Endothelial cell of umbilical vein (primary cell): ENCODE measurements at regions not wholly inside any gene's neighbourhood (a gene's known extent, or its start where the extent isn't known, plus 50 kb on each side); places are given as distances from the start of the nearest gene placed in this dataset.

Experiments used
- BruUV-seq: library from RNA; stranded (reverse); fragments of 400-500 nt; replicated peaks from 2 replicates; lab custom pipeline; 2021; lab: Mats Ljungman, UMichigan
- CTCF ChIA-PET: fragments of 300-600, 350-600 bp; sonication (Branson Sonifier 250); formaldehyde crosslinking; loops from one replicate; lab custom pipeline; 2021; ENCODE audit warnings: antibody characterized with exemption, inconsistent platforms; lab: Charles Lee
- POLR2A ChIA-PET: fragments of 300-600, 350-600 bp; sonication (Branson Sonifier 250); formaldehyde crosslinking; loops from one replicate; lab custom pipeline; 2021; ENCODE audit warnings: antibody characterized with exemption, inconsistent platforms; lab: Charles Lee
- DNase-seq: peaks from one replicate; pipeline ENCODE4 v3.0.0-alpha.2; 2011; ENCODE audit warnings: low read depth, low spot score
- FAIRE-seq: peaks from 2 replicates; lab custom pipeline; 2011; peaks lifted over from hg19 to GRCh38; lab: Jason Lieb, UNC
- H2AFZ ChIP-seq: 2 replicates; pipeline ENCODE4 v1.6.0; 2012; ENCODE audit warnings: low read depth, low read length, control low read depth, inconsistent platforms
- H3K27ac ChIP-seq: 2 replicates; pipeline ENCODE4 v1.5.1; 2011; ENCODE audit warnings: low read depth, mild to moderate bottlenecking, control low read depth, low read length, moderate library complexity; ENCODE audit not compliant: insufficient read depth
- H3K27me3 ChIP-seq, 2 experiments: 2 replicates each; pipeline versions ENCODE4 v1.6.0 to v1.6.1; 2011; ENCODE audit warnings: low read length in 2 of 2, mixed read lengths in 1 of 2; ENCODE audit not compliant: control insufficient read depth in 2 of 2, insufficient read depth in 2 of 2
- H3K36me3 ChIP-seq, 2 experiments: 2 replicates in 1 of 2; 3 replicates in 1 of 2; pipeline ENCODE4 v1.5.1; 2011; ENCODE audit warnings: low read length in 2 of 2, mild to moderate bottlenecking in 1 of 2, moderate library complexity in 1 of 2; ENCODE audit not compliant: control insufficient read depth in 2 of 2, insufficient read depth in 2 of 2; ENCODE audit errors: extremely low read depth in 1 of 2
- H3K4me1 ChIP-seq: 3 replicates; pipeline ENCODE4 v1.5.1; 2011; ENCODE audit warnings: mild to moderate bottlenecking, low read length; ENCODE audit not compliant: control insufficient read depth, insufficient read depth; ENCODE audit errors: extremely low read depth
- H3K4me2 ChIP-seq: 2 replicates; pipeline ENCODE4 v1.6.1; 2011; ENCODE audit warnings: low read length, control low read depth, mixed read lengths; ENCODE audit not compliant: insufficient read depth
- H3K4me3 ChIP-seq, 3 experiments: fragments of 200-600 bp in 1 of 3; sonication (generic), shearing (Covaris generic) in 1 of 3; replicated peaks in 1 of 3; 2 replicates each; pipeline ENCODE4 v1.5.1; 2011 to 2016; ENCODE audit warnings: control low read depth in 3 of 3, low read length in 3 of 3, mild to moderate bottlenecking in 2 of 3, inconsistent platforms in 1 of 3, low read depth in 1 of 3, moderate library complexity in 1 of 3; ENCODE audit not compliant: insufficient read depth in 1 of 3
- H3K79me2 ChIP-seq: 2 replicates; pipeline ENCODE4 v1.6.0; 2012; ENCODE audit warnings: low read length, inconsistent platforms; ENCODE audit not compliant: control insufficient read depth, insufficient read depth
- H3K9ac ChIP-seq: replicated peaks from 2 replicates; pipeline ENCODE3; 2011; ENCODE audit warnings: low read length, control low read depth; ENCODE audit not compliant: insufficient read depth; ENCODE audit errors: extremely low read depth
- H3K9me1 ChIP-seq: replicated peaks from 3 replicates; pipeline ENCODE4 v1.6.0; 2011; ENCODE audit warnings: mild to moderate bottlenecking, low read length; ENCODE audit not compliant: control insufficient read depth, insufficient read depth; ENCODE audit errors: extremely low read depth
- H3K9me3 ChIP-seq: replicated peaks from 2 replicates; pipeline ENCODE4 v1.5.1; 2012; ENCODE audit warnings: low read length, inconsistent platforms; ENCODE audit not compliant: control insufficient read depth, insufficient read depth
- H4K20me1 ChIP-seq: replicated peaks from 2 replicates; pipeline ENCODE3; 2011; ENCODE audit warnings: mild to moderate bottlenecking, low read length; ENCODE audit not compliant: control insufficient read depth, insufficient read depth; ENCODE audit errors: extremely low read depth
- FOS ChIP-seq: IDR thresholded peaks from 2 replicates; pipeline ENCODE4 v1.6.1; 2011; ENCODE audit warnings: mild to moderate bottlenecking, low read length, moderate library complexity, borderline replicate concordance; ENCODE audit not compliant: insufficient read depth
- GATA2 ChIP-seq: IDR thresholded peaks from 2 replicates; pipeline ENCODE4 v1.7.0; 2011; ENCODE audit warnings: low read depth, mild to moderate bottlenecking, moderate library complexity, mixed read lengths, low read length; ENCODE audit not compliant: insufficient read length, insufficient read depth
- JUN ChIP-seq: IDR thresholded peaks from 2 replicates; pipeline ENCODE4 v1.6.1; 2011; ENCODE audit warnings: borderline replicate concordance, low read depth; ENCODE audit not compliant: insufficient read length, insufficient read depth
- MYC ChIP-seq: IDR thresholded peaks from one replicate; pipeline ENCODE4 v1.6.1; 2011; ENCODE audit warnings: mild to moderate bottlenecking, low read depth, low read length
- POLR2AphosphoS5 ChIP-seq: IDR thresholded peaks from 2 replicates; pipeline ENCODE4 v1.6.1; 2012; ENCODE audit warnings: low read depth, mild to moderate bottlenecking, control low read depth, low read length, moderate library complexity; ENCODE audit not compliant: insufficient read depth
- dilution Hi-C: fragments of 300-500 bp; cut with MboI; formaldehyde crosslinking; loops from one replicate; pipeline ENCODE4 v1.15.0; 2019; ENCODE audit warnings: low sequenced_read_pairs; ENCODE audit not compliant: extremely low pct_ligation_motif_present
- intact Hi-C: fragments of 100-400 bp; cut with micrococcal nuclease; formaldehyde crosslinking; loops from one replicate; pipeline ENCODE4 v1.10.0; 2022
- TF ChIP-seq, protein P1 (sequence below), 2 donors: IDR thresholded peaks; 1 replicate in 1 of 2; 2 replicates in 1 of 2; pipeline ENCODE4 v1.5.1; 2011; ENCODE audit warnings: low read length in 2 of 2, mild to moderate bottlenecking in 2 of 2, moderate library complexity in 2 of 2, control low read depth in 1 of 2, inconsistent platforms in 1 of 2, low read depth in 1 of 2; ENCODE audit not compliant: insufficient read depth in 1 of 2; ENCODE audit errors: extremely low read depth in 1 of 2
- TF ChIP-seq, protein P2 (sequence below): IDR thresholded peaks from 2 replicates; pipeline ENCODE4 v1.6.1; 2011; ENCODE audit not compliant: insufficient read depth, insufficient read length

- no peaks in the 10 kb centered on the region for H3K9me1 ChIP-seq
- peaks cover 2% of the 10 kb centered on the region for H3K9me3 ChIP-seq
- BruUV-seq = no TSS peak
- CTCF ChIA-PET = no interaction called here
- no peaks in the 10 kb centered on the region for H3K79me2 ChIP-seq
- TF ChIP-seq, protein P1, sequence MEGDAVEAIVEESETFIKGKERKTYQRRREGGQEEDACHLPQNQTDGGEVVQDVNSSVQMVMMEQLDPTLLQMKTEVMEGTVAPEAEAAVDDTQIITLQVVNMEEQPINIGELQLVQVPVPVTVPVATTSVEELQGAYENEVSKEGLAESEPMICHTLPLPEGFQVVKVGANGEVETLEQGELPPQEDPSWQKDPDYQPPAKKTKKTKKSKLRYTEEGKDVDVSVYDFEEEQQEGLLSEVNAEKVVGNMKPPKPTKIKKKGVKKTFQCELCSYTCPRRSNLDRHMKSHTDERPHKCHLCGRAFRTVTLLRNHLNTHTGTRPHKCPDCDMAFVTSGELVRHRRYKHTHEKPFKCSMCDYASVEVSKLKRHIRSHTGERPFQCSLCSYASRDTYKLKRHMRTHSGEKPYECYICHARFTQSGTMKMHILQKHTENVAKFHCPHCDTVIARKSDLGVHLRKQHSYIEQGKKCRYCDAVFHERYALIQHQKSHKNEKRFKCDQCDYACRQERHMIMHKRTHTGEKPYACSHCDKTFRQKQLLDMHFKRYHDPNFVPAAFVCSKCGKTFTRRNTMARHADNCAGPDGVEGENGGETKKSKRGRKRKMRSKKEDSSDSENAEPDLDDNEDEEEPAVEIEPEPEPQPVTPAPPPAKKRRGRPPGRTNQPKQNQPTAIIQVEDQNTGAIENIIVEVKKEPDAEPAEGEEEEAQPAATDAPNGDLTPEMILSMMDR (IDR thresholded peaks at IDR 0.05; ENCODE audit: extremely low read depth in 1 of 2, insufficient read depth in 1 of 2, low read depth in 1 of 2, low read length in 2 of 2) = no peak
- TF ChIP-seq GATA2 = no peak
- TF ChIP-seq, protein P2, sequence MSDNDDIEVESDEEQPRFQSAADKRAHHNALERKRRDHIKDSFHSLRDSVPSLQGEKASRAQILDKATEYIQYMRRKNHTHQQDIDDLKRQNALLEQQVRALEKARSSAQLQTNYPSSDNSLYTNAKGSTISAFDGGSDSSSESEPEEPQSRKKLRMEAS = no peak
- TF ChIP-seq FOS = no peak
- no peak for TF ChIP-seq POLR2AphosphoS5
- TF ChIP-seq MYC = no peak
- TF ChIP-seq JUN = no peak
- no peaks in the 10 kb centered on the region for H3K27me3 ChIP-seq
- dilution Hi-C loops = no loop called here
- no peak for DNase-seq
- H3K9ac ChIP-seq = no peak overlapping the region
- intact Hi-C loops = no loop called here
- no peaks in the 10 kb centered on the region for H4K20me1 ChIP-seq
- H3K4me2 ChIP-seq = no peak overlapping the region
- no peaks in the 10 kb centered on the region for H3K36me3 ChIP-seq
- POLR2A ChIA-PET = no interaction called here
- H3K4me3 ChIP-seq = no peak overlapping the region
- FAIRE-seq = no peak
- no peak overlapping the region for H3K27ac ChIP-seq
- no peaks in the 10 kb centered on the region for H3K4me1 ChIP-seq
- H2AFZ ChIP-seq = no peak overlapping the region
Measured at GRCh38 chr4:35723973-35724372, 520.3 kb downstream of the ARAP2 start.
